ENCODE measurements at regions not wholly inside any gene's neighbourhood (a gene's known extent, or its start where the extent isn't known, plus 50 kb on each side); places are given as distances from the start of the nearest gene placed in this dataset.

DNA sequence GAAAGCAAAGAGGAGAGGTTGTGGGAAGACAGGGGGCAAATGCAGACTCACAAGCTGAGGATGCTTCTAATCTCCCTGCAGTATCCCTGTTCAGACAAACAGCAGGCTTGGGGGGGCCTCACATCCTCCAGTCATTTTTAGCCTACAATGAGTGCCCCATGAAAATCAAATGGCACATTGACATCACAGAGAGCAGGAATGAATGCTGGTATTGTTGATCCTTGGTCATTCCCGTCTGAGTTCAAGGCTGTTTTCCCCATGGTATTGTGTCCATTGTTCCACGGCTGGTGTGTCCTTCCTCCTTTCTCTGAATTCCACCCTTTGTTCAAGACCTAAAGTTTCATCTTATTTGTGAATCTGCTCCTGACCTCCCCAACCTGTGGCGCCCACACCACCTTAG is 545.6 kb downstream of the AJAP1 start:
- TF ChIP-seq CTCF (IDR thresholded peaks at IDR 0.05; ENCODE audit: low read depth, low read length, poor library complexity, severe bottlenecking) (no peak), EZH2phosphoT487 (IDR thresholded peaks at IDR 0.05; ENCODE audit: borderline replicate concordance, low read length) (no peak)

Data from DOHH2 (cell line).